NCI-H460 (cell line): ENCODE measurements at regions not wholly inside any gene's neighbourhood (a gene's known extent, or its start where the extent isn't known, plus 50 kb on each side); places are given as distances from the start of the nearest gene placed in this dataset.
"Not testable (repeated sequence)": the region's sequence is repeated elsewhere in the genome, so short reads cannot be mapped to it uniquely, and the experiment has no call there.

Source experiments
- DNase-seq: peaks from one replicate; pipeline ENCODE4 v3.0.0-alpha.2; 2016; ENCODE audit warnings: low read depth; ENCODE audit errors: extremely low read depth
- small RNA-seq, 2 experiments: library from RNA; depleted of rRNA; stranded (forward); fragments of <200 nt; gene quantifications; one replicate each; pipeline ENCODE3, GENCODE V24; 2014

- DNase-seq: no peak
Measured at GRCh38 chr18:33821503-33821902, 243.5 kb downstream of the ASXL3 start.

DNA sequence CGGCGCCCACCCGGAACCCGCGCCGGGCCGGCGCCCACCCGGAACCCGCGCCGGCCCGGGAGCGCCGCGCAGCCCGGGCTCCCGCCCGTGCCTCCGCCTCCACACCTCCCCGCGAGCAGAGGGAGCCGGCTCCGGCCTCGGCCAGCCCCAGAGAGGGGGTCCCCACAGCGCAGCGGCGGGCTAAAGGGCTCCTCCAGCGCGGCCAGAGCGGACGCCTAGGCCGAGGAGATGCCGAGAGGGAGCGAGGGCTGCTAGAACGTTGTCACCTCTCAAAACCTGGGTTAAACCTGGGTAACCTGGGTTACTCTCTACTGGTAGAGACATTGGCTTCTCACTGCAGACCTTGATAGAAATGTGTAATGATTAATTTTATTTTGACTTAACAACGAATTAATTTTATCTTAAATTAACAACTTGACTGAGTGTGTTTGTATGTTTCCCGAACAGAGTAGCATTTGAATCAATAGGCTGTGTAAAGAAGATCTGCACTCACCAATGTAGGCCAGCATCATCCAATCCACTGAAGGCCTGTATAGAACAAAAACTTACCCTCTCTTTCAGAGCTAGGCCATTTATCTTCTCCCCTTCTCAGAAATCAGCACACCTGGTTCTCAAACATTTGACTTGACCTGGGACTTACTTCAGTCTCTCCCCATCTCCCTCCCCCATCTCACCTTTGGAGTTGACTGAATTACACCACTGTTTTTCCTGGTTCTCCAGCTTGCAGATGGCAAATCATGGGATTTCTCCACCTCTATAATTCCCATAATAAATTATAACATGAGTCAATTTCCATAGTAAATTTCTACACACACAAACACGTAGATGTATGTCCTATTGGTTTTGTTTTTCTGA, 242.7 kb downstream of the ASXL3 start:
- no peak for DNase-seq

DNA sequence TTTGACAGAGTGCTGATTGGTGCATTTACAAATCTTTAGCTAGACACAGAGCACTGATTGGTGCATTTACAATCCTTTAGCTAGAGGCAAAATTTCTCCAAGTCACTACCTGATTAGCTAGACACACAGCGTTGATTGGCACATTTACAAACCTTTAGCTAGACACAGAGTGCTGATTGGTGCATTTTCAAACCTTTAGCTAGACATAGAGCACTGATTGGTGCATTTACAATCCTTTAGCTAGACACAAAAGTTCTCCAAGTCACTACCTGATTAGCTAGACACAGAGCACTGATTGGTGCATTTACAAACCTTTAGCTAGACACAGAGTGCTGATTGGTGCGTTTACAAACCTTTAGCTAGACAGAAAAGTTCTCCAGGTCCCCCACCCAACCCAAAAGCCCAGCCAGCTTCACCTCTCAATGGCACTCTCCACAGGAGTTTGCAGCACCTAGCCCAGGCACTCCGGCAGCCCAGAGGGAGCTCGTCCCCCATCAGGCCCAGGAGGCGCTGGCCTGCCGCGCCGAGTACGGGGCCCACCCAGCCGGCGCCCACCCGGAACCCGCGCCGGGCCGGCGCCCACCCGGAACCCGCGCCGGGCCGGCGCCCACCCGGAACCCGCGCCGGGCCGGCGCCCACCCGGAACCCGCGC, 241.8 kb downstream of the ASXL3 start:
- not testable (repeated sequence) for DNase-seq

DNA sequence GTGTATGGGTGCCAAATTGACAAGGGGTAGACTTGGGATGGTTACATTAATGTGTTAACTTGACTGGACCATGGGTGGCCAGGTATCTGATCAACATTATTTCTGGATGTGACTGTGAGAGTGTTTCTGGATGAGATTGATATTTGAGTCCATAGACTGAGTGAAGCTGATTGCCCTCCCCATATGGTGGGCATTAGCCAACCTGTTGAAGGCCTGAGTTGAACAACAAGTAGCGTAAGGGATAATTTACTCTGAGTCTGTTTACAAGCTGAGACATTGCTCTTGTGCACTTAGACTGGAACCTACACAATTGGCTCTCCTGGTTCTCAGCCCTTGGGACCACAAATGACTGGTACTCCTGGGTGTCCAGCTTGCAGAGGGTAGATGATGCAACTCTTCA, 240.1 kb downstream of the ASXL3 start:
- no peak for DNase-seq

DNA sequence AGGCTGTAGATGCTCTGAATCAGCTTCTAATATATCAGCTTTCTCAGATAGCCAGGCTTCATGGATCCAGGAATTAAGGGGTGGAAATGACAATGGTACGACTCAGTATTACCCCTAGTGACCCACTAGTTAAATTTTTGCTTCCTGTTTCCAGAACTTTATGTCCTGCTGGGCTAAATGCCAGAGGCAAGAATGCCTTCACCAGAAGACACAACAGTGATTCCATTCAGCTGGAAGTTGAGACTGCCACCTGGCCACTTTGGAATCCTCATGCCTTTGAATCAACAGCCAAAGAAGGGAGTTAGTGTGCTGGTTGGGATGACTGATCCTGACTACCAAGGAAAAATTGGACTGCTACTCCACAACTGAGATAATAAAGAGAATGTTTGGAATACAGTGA, 239.1 kb downstream of the ASXL3 start:
- DNase-seq: no peak

DNA sequence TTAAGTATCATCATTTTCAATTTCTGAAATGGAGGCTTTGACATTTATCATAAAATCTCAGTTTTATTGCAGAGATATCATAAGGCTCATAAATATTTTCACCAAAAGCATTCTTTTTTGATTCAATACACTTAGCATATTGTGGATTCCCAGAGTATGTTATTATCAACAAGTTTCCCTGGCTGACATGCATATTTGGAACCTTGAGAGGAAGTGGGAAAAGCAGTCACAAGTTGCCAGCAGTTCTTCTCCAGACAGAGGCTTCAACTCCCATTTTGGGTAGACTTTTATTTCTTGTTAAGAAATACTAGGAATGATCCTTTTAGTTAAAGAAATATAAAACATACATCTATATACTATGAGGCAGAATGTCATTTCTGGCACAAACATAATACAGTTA, 236.5 kb downstream of the ASXL3 start:
- DNase-seq: no peak

GRCh38 chr18:33812186-33812585, 234.2 kb downstream of the ASXL3 start:
- DNase-seq: no peak

GRCh38 chr18:33805592-33805991, 227.6 kb downstream of the ASXL3 start:
- no peak for DNase-seq

GRCh38 chr18:33804258-33804657, 226.2 kb downstream of the ASXL3 start:
- DNase-seq: no peak

GRCh38 chr18:33803636-33804035, 225.6 kb downstream of the ASXL3 start:
- no peak for DNase-seq

DNA sequence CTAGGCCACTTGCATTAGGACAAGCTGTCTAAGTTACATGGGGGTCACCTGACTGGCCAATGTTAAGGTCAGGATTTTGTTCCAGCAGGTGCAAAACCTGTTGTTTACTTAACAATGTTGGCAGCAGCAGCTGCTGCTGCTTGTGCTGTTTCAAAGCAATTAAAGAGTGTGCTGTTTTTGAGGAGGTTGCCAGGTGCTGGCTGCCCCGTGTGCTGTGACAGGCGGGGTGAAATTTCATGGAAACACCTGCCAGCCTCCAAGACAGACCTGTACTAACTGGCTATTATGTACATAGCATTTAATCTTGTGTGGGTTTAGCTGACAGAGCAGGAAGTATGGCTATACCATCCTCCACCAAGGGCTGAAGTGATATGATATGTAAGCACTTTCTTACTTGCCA, 224.9 kb downstream of the ASXL3 start:
- no peak for DNase-seq

Small RNA genes in the stretch of these regions (small RNA-seq; reads per million reads assigned to genes)
- 0 reads per million in 2 experiments for gene RF00019
